HCT116 (cell line): ENCODE measurements at regions not wholly inside any gene's neighbourhood (a gene's known extent, or its start where the extent isn't known, plus 50 kb on each side); places are given as distances from the start of the nearest gene placed in this dataset.
"Not testable (repeated sequence)": the region's sequence is repeated elsewhere in the genome, so short reads cannot be mapped to it uniquely, and the experiment has no call there.

Experiments used
- ATAC-seq: fragments of 200-7000 bp; cut with Tn5 transposase; 2 replicates; pipeline ENCODE4 v1.9.1; 2020; ENCODE audit warnings: mild to moderate bottlenecking, moderate library complexity
- BruUV-seq: library from RNA; stranded (reverse); fragments of 400-500 nt; replicated peaks from 2 replicates; lab custom pipeline; 2021; lab: Mats Ljungman, UMichigan
- CTCF ChIA-PET: fragments of 300-600 bp; sonication (Branson Sonifier 250); formaldehyde crosslinking; loops from one replicate; lab custom pipeline; 2021; ENCODE audit warnings: antibody characterized with exemption; lab: Charles Lee
- POLR2A ChIA-PET: fragments of 300-600, 350-600 bp; sonication (Branson Sonifier 250); formaldehyde crosslinking; loops from one replicate; lab custom pipeline; 2021; ENCODE audit warnings: antibody characterized with exemption; lab: Charles Lee
- RAD21 ChIA-PET, 2 experiments: fragments of 300-600 bp; sonication (Branson Sonifier 250); formaldehyde crosslinking; loops; one replicate each; lab custom pipeline; 2023; ENCODE audit warnings: low total read pairs in 2 of 2; ENCODE audit not compliant: uncharacterized antibody in 2 of 2, unreplicated experiment in 2 of 2, low non-redundant PET in 1 of 2; lab: Charles Lee
- DNase-seq: peaks from one replicate; pipeline ENCODE4 v3.0.0-alpha.2; 2010; ENCODE audit warnings: low read depth, low spot score
- H2AFZ ChIP-seq: fragments of 200-600 bp; shearing (Covaris generic), sonication (generic); 2 replicates; pipeline ENCODE4 v1.6.1; 2017; ENCODE audit warnings: low read depth, mixed run types, mixed read lengths, antibody characterized with exemption, low read length; ENCODE audit not compliant: poor library complexity, severe bottlenecking
- H3K27ac ChIP-seq: 2 replicates; pipeline ENCODE4 v1.5.1; 2012; ENCODE audit warnings: low read depth, low read length
- H3K27me3 ChIP-seq: fragments of 200-600 bp; sonication (generic); 2 replicates; pipeline ENCODE4 v1.6.1; 2016; ENCODE audit warnings: mixed run types, low read length, mixed read lengths; ENCODE audit not compliant: insufficient read depth
- H3K36me3 ChIP-seq, 2 experiments: fragments of 200-500 bp in 1 of 2; fragments of 200-600 bp in 1 of 2; sonication (Bioruptor generic) in 1 of 2; sonication (generic) in 1 of 2; 2 replicates each; pipeline versions ENCODE4 v1.5.1 to v1.6.1; 2014 to 2016; ENCODE audit warnings: low read length in 2 of 2, inconsistent platforms in 1 of 2, mixed read lengths in 1 of 2, mixed run types in 1 of 2; ENCODE audit not compliant: insufficient read depth in 2 of 2, control insufficient read depth in 1 of 2
- H3K4me1 ChIP-seq, 2 experiments: fragments of 200-600 bp in 1 of 2; sonication (generic) in 1 of 2; 2 replicates each; pipeline versions ENCODE4 v1.5.1 to v1.6.1; 2012 to 2017; ENCODE audit warnings: low read length in 2 of 2, inconsistent platforms in 1 of 2, mild to moderate bottlenecking in 1 of 2, mixed read lengths in 1 of 2, mixed run types in 1 of 2, moderate library complexity in 1 of 2; ENCODE audit not compliant: insufficient read depth in 2 of 2, control insufficient read depth in 1 of 2
- H3K4me2 ChIP-seq: fragments of 200-600 bp; sonication (generic); 2 replicates; pipeline ENCODE4 v1.6.1; 2017; ENCODE audit warnings: mixed run types, low read length, mixed read lengths
- H3K4me3 ChIP-seq, 2 experiments: fragments of 200-600 bp in 1 of 2; sonication (generic) in 1 of 2; replicated peaks in 1 of 2; 2 replicates each; pipeline ENCODE4 v1.5.1; 2011 to 2016; ENCODE audit warnings: low read length in 2 of 2, control low read depth in 1 of 2, low read depth in 1 of 2, mild to moderate bottlenecking in 1 of 2, mixed read lengths in 1 of 2, mixed run types in 1 of 2
- H3K79me2 ChIP-seq: fragments of 200-600 bp; sonication (generic); 2 replicates; pipeline ENCODE4 v1.6.1; 2017; ENCODE audit warnings: mild to moderate bottlenecking, mixed run types, low read length, moderate library complexity, mixed read lengths; ENCODE audit not compliant: insufficient read depth
- H3K9ac ChIP-seq: fragments of 200-600 bp; sonication (generic); 2 replicates; pipeline ENCODE4 v1.6.1; 2016; ENCODE audit warnings: low read length, mixed read lengths
- H3K9me2 ChIP-seq: fragments of 200-600 bp; sonication (generic), shearing (Covaris generic); 2 replicates; pipeline ENCODE4 v1.6.1; 2017; ENCODE audit warnings: mixed run types, mild to moderate bottlenecking, moderate library complexity; ENCODE audit not compliant: insufficient read depth
- H3K9me3 ChIP-seq, 2 experiments: fragments of 200-500 bp in 1 of 2; fragments of 200-600 bp in 1 of 2; sonication (Bioruptor generic) in 1 of 2; sonication (generic) in 1 of 2; 2 replicates each; pipeline ENCODE4 v1.6.1; 2014 to 2017; ENCODE audit warnings: low read length in 2 of 2, mixed read lengths in 2 of 2, inconsistent platforms in 1 of 2, low read depth in 1 of 2, mild to moderate bottlenecking in 1 of 2, mixed run types in 1 of 2, moderate library complexity in 1 of 2; ENCODE audit not compliant: control insufficient read depth in 1 of 2, insufficient read depth in 1 of 2
- H4K20me1 ChIP-seq: fragments of 200-600 bp; sonication (generic), shearing (Covaris generic); 2 replicates; pipeline ENCODE4 v1.6.1; 2017; ENCODE audit warnings: mixed run types, mild to moderate bottlenecking, moderate library complexity; ENCODE audit not compliant: insufficient read depth
- ATF3 ChIP-seq: IDR thresholded peaks from 2 replicates; pipeline ENCODE4 v1.6.1; 2012
- CBX3 ChIP-seq: IDR thresholded peaks from 2 replicates; pipeline ENCODE4 v1.6.1; 2012; ENCODE audit warnings: low read depth
- CEBPB ChIP-seq: IDR thresholded peaks from 2 replicates; pipeline ENCODE4 v1.6.1; 2012; ENCODE audit warnings: low read depth
- CTCF ChIP-seq, 3 experiments: fragments of 200-600 bp in 1 of 3; sonication (generic) in 1 of 3; IDR thresholded peaks in 2 of 3; conservative IDR thresholded peaks in 1 of 3; 2 replicates each; pipeline ENCODE4 v1.5.1; 2012 to 2017; ENCODE audit warnings: low read depth in 2 of 3, low read length in 2 of 3, antibody characterized with exemption in 1 of 3, borderline replicate concordance in 1 of 3, control low read depth in 1 of 3, mild to moderate bottlenecking in 1 of 3, mixed read lengths in 1 of 3, mixed run types in 1 of 3, moderate library complexity in 1 of 3; ENCODE audit not compliant: insufficient read depth in 1 of 3
- EGR1 ChIP-seq: IDR thresholded peaks from 2 replicates; pipeline ENCODE4 v1.6.1; 2012; ENCODE audit warnings: low read depth
- ELF1 ChIP-seq: IDR thresholded peaks from 2 replicates; pipeline ENCODE4 v1.6.1; 2012; ENCODE audit warnings: low read depth, borderline replicate concordance
- EZH2 ChIP-seq: fragments of 200-600 bp; sonication (generic); IDR thresholded peaks from 2 replicates; pipeline ENCODE4 v1.6.1; 2017; ENCODE audit warnings: antibody characterized with exemption, mixed run types
- EZH2phosphoT487 ChIP-seq: fragments of 200-600 bp; IDR thresholded peaks from 2 replicates; pipeline ENCODE4 v1.6.1; 2018; ENCODE audit warnings: antibody characterized with exemption, borderline replicate concordance
- FOSL1 ChIP-seq: IDR thresholded peaks from 2 replicates; pipeline ENCODE4 v1.6.1; 2012; ENCODE audit warnings: low read depth
- JUND ChIP-seq: IDR thresholded peaks from 2 replicates; pipeline ENCODE4 v1.6.1; 2012
- POLR2A ChIP-seq: IDR thresholded peaks from 2 replicates; pipeline ENCODE4 v1.7.0; 2011; ENCODE audit warnings: borderline replicate concordance; ENCODE audit not compliant: insufficient read depth, insufficient read length; ENCODE audit errors: extremely low read depth
- POLR2AphosphoS5 ChIP-seq: IDR thresholded peaks from 2 replicates; pipeline ENCODE4 v1.6.1; 2011; ENCODE audit warnings: mild to moderate bottlenecking, low read depth, low read length, moderate library complexity
- REST ChIP-seq: IDR thresholded peaks from 2 replicates; pipeline ENCODE4 v1.6.1; 2012; ENCODE audit warnings: low read depth
- SIN3A ChIP-seq: IDR thresholded peaks from 2 replicates; pipeline ENCODE4 v1.6.1; 2012; ENCODE audit warnings: low read depth
- TCF7L2 ChIP-seq: IDR thresholded peaks from 2 replicates; pipeline ENCODE4 v1.7.0; 2011; ENCODE audit warnings: borderline replicate concordance, inconsistent platforms; ENCODE audit not compliant: insufficient read depth, insufficient read length; ENCODE audit errors: extremely low read depth
- intact Hi-C: fragments of 100-400 bp; cut with micrococcal nuclease; formaldehyde crosslinking; loops from 2 replicates; pipeline ENCODE4 v1.10.0; 2022

- BruUV-seq, H3K9ac ChIP-seq, ATAC-seq, H3K4me2 ChIP-seq, H3K27me3 ChIP-seq, H3K27ac ChIP-seq, H4K20me1 ChIP-seq, H3K9me3 ChIP-seq, H3K4me3 ChIP-seq, H3K79me2 ChIP-seq, H3K9me2 ChIP-seq, H2AFZ ChIP-seq, RAD21 ChIA-PET, DNase-seq, CTCF ChIA-PET, POLR2A ChIA-PET, intact Hi-C loops, H3K36me3 ChIP-seq, H3K4me1 ChIP-seq: not testable (repeated sequence)
Observed at GRCh38 chr7:113592924-113593323, 325.9 kb downstream of the PPP1R3A start.

- no peak overlapping the region for H3K4me2 ChIP-seq
- no peaks in the 10 kb centered on the region for H3K79me2 ChIP-seq
- DNase-seq (no peak), ATAC-seq (no peak)
- no peak overlapping the region for H3K9ac ChIP-seq
- no peaks in the 10 kb centered on the region for H3K4me1 ChIP-seq
- TF ChIP-seq CTCF (IDR thresholded peaks at IDR 0.05 in 2 of 3, conservative IDR thresholded peaks at IDR 0.05 in 1 of 3; ENCODE audit: borderline replicate concordance in 1 of 3, insufficient read depth in 1 of 3, low read depth in 2 of 3, low read length in 2 of 3): no peak
- no peak for TF ChIP-seq REST
- TF ChIP-seq EZH2: no peak
- TF ChIP-seq ELF1: no peak
- TF ChIP-seq EZH2phosphoT487: no peak
- TF ChIP-seq ATF3: no peak
- TF ChIP-seq POLR2A: no peak
- TF ChIP-seq FOSL1: no peak
- no peak for TF ChIP-seq CEBPB
- no peak for TF ChIP-seq EGR1
- no peak for TF ChIP-seq POLR2AphosphoS5
- TF ChIP-seq JUND: no peak
- no peak for TF ChIP-seq SIN3A
- TF ChIP-seq CBX3: no peak
- no peak for TF ChIP-seq TCF7L2
- no peak overlapping the region for H3K4me3 ChIP-seq
- no peak overlapping the region for H3K27ac ChIP-seq
- no peaks in the 10 kb centered on the region for H4K20me1 ChIP-seq
- no TSS peak for BruUV-seq
- H3K9me2 ChIP-seq: no peaks in the 10 kb centered on the region; the same call in 1 of the 2 replicates
- CTCF ChIA-PET: no interaction called here
- no peaks in the 10 kb centered on the region for H3K36me3 ChIP-seq
- POLR2A ChIA-PET: no interaction called here
- no peaks in the 10 kb centered on the region for H3K27me3 ChIP-seq
- no peak overlapping the region for H2AFZ ChIP-seq
- intact Hi-C loops: no loop called here
- no peaks in the 10 kb centered on the region for H3K9me3 ChIP-seq
- RAD21 ChIA-PET: no interaction called here
Observed at GRCh38 chr7:113582471-113582870, 336.3 kb downstream of the PPP1R3A start.
